HCT116 (cell line): ENCODE measurements at regions not wholly inside any gene's neighbourhood (a gene's known extent, or its start where the extent isn't known, plus 50 kb on each side); places are given as distances from the start of the nearest gene placed in this dataset.

ENCODE experiments used
- ATAC-seq: fragments of 200-7000 bp; cut with Tn5 transposase; 2 replicates; pipeline ENCODE4 v1.9.1; 2020; ENCODE audit warnings: mild to moderate bottlenecking, moderate library complexity
- BruUV-seq: library from RNA; stranded (reverse); fragments of 400-500 nt; replicated peaks from 2 replicates; lab custom pipeline; 2021; lab: Mats Ljungman, UMichigan
- CTCF ChIA-PET: fragments of 300-600 bp; sonication (Branson Sonifier 250); formaldehyde crosslinking; loops from one replicate; lab custom pipeline; 2021; ENCODE audit warnings: antibody characterized with exemption; lab: Charles Lee
- POLR2A ChIA-PET: fragments of 300-600, 350-600 bp; sonication (Branson Sonifier 250); formaldehyde crosslinking; loops from one replicate; lab custom pipeline; 2021; ENCODE audit warnings: antibody characterized with exemption; lab: Charles Lee
- RAD21 ChIA-PET, 2 experiments: fragments of 300-600 bp; sonication (Branson Sonifier 250); formaldehyde crosslinking; loops; one replicate each; lab custom pipeline; 2023; ENCODE audit warnings: low total read pairs in 2 of 2; ENCODE audit not compliant: uncharacterized antibody in 2 of 2, unreplicated experiment in 2 of 2, low non-redundant PET in 1 of 2; lab: Charles Lee
- DNase-seq: peaks from one replicate; pipeline ENCODE4 v3.0.0-alpha.2; 2010; ENCODE audit warnings: low read depth, low spot score
- H2AFZ ChIP-seq: fragments of 200-600 bp; shearing (Covaris generic), sonication (generic); 2 replicates; pipeline ENCODE4 v1.6.1; 2017; ENCODE audit warnings: low read depth, mixed run types, mixed read lengths, antibody characterized with exemption, low read length; ENCODE audit not compliant: poor library complexity, severe bottlenecking
- H3K27ac ChIP-seq: 2 replicates; pipeline ENCODE4 v1.5.1; 2012; ENCODE audit warnings: low read depth, low read length
- H3K27me3 ChIP-seq: fragments of 200-600 bp; sonication (generic); 2 replicates; pipeline ENCODE4 v1.6.1; 2016; ENCODE audit warnings: mixed run types, low read length, mixed read lengths; ENCODE audit not compliant: insufficient read depth
- H3K36me3 ChIP-seq, 2 experiments: fragments of 200-500 bp in 1 of 2; fragments of 200-600 bp in 1 of 2; sonication (Bioruptor generic) in 1 of 2; sonication (generic) in 1 of 2; 2 replicates each; pipeline versions ENCODE4 v1.5.1 to v1.6.1; 2014 to 2016; ENCODE audit warnings: low read length in 2 of 2, inconsistent platforms in 1 of 2, mixed read lengths in 1 of 2, mixed run types in 1 of 2; ENCODE audit not compliant: insufficient read depth in 2 of 2, control insufficient read depth in 1 of 2
- H3K4me1 ChIP-seq, 2 experiments: fragments of 200-600 bp in 1 of 2; sonication (generic) in 1 of 2; 2 replicates each; pipeline versions ENCODE4 v1.5.1 to v1.6.1; 2012 to 2017; ENCODE audit warnings: low read length in 2 of 2, inconsistent platforms in 1 of 2, mild to moderate bottlenecking in 1 of 2, mixed read lengths in 1 of 2, mixed run types in 1 of 2, moderate library complexity in 1 of 2; ENCODE audit not compliant: insufficient read depth in 2 of 2, control insufficient read depth in 1 of 2
- H3K4me2 ChIP-seq: fragments of 200-600 bp; sonication (generic); 2 replicates; pipeline ENCODE4 v1.6.1; 2017; ENCODE audit warnings: mixed run types, low read length, mixed read lengths
- H3K4me3 ChIP-seq, 2 experiments: fragments of 200-600 bp in 1 of 2; sonication (generic) in 1 of 2; replicated peaks in 1 of 2; 2 replicates each; pipeline ENCODE4 v1.5.1; 2011 to 2016; ENCODE audit warnings: low read length in 2 of 2, control low read depth in 1 of 2, low read depth in 1 of 2, mild to moderate bottlenecking in 1 of 2, mixed read lengths in 1 of 2, mixed run types in 1 of 2
- H3K79me2 ChIP-seq: fragments of 200-600 bp; sonication (generic); 2 replicates; pipeline ENCODE4 v1.6.1; 2017; ENCODE audit warnings: mild to moderate bottlenecking, mixed run types, low read length, moderate library complexity, mixed read lengths; ENCODE audit not compliant: insufficient read depth
- H3K9ac ChIP-seq: fragments of 200-600 bp; sonication (generic); 2 replicates; pipeline ENCODE4 v1.6.1; 2016; ENCODE audit warnings: low read length, mixed read lengths
- H3K9me2 ChIP-seq: fragments of 200-600 bp; sonication (generic), shearing (Covaris generic); 2 replicates; pipeline ENCODE4 v1.6.1; 2017; ENCODE audit warnings: mixed run types, mild to moderate bottlenecking, moderate library complexity; ENCODE audit not compliant: insufficient read depth
- H3K9me3 ChIP-seq, 2 experiments: fragments of 200-500 bp in 1 of 2; fragments of 200-600 bp in 1 of 2; sonication (Bioruptor generic) in 1 of 2; sonication (generic) in 1 of 2; 2 replicates each; pipeline ENCODE4 v1.6.1; 2014 to 2017; ENCODE audit warnings: low read length in 2 of 2, mixed read lengths in 2 of 2, inconsistent platforms in 1 of 2, low read depth in 1 of 2, mild to moderate bottlenecking in 1 of 2, mixed run types in 1 of 2, moderate library complexity in 1 of 2; ENCODE audit not compliant: control insufficient read depth in 1 of 2, insufficient read depth in 1 of 2
- H4K20me1 ChIP-seq: fragments of 200-600 bp; sonication (generic), shearing (Covaris generic); 2 replicates; pipeline ENCODE4 v1.6.1; 2017; ENCODE audit warnings: mixed run types, mild to moderate bottlenecking, moderate library complexity; ENCODE audit not compliant: insufficient read depth
- ATF3 ChIP-seq: IDR thresholded peaks from 2 replicates; pipeline ENCODE4 v1.6.1; 2012
- CTCF ChIP-seq, 3 experiments: fragments of 200-600 bp in 1 of 3; sonication (generic) in 1 of 3; IDR thresholded peaks in 2 of 3; conservative IDR thresholded peaks in 1 of 3; 2 replicates each; pipeline ENCODE4 v1.5.1; 2012 to 2017; ENCODE audit warnings: low read depth in 2 of 3, low read length in 2 of 3, antibody characterized with exemption in 1 of 3, borderline replicate concordance in 1 of 3, control low read depth in 1 of 3, mild to moderate bottlenecking in 1 of 3, mixed read lengths in 1 of 3, mixed run types in 1 of 3, moderate library complexity in 1 of 3; ENCODE audit not compliant: insufficient read depth in 1 of 3
- EGR1 ChIP-seq: IDR thresholded peaks from 2 replicates; pipeline ENCODE4 v1.6.1; 2012; ENCODE audit warnings: low read depth
- ELF1 ChIP-seq: IDR thresholded peaks from 2 replicates; pipeline ENCODE4 v1.6.1; 2012; ENCODE audit warnings: low read depth, borderline replicate concordance
- JUND ChIP-seq: IDR thresholded peaks from 2 replicates; pipeline ENCODE4 v1.6.1; 2012
- MAX ChIP-seq: IDR thresholded peaks from 2 replicates; pipeline ENCODE4 v1.6.1; 2012
- RAD21 ChIP-seq: IDR thresholded peaks from 2 replicates; pipeline ENCODE4 v1.6.1; 2012; ENCODE audit warnings: low read depth, mild to moderate bottlenecking
- SIN3A ChIP-seq: IDR thresholded peaks from 2 replicates; pipeline ENCODE4 v1.6.1; 2012; ENCODE audit warnings: low read depth
- SP1 ChIP-seq: IDR thresholded peaks from 2 replicates; pipeline ENCODE4 v1.6.1; 2012; ENCODE audit warnings: low read depth
- SRF ChIP-seq: IDR thresholded peaks from 2 replicates; pipeline ENCODE4 v1.6.1; 2012; ENCODE audit warnings: low read depth
- ZFX ChIP-seq: fragments of 450-650 bp; IDR thresholded peaks from 2 replicates; pipeline ENCODE4 v1.6.1; 2017
- intact Hi-C: fragments of 100-400 bp; cut with micrococcal nuclease; formaldehyde crosslinking; loops from 2 replicates; pipeline ENCODE4 v1.10.0; 2022

DNA sequence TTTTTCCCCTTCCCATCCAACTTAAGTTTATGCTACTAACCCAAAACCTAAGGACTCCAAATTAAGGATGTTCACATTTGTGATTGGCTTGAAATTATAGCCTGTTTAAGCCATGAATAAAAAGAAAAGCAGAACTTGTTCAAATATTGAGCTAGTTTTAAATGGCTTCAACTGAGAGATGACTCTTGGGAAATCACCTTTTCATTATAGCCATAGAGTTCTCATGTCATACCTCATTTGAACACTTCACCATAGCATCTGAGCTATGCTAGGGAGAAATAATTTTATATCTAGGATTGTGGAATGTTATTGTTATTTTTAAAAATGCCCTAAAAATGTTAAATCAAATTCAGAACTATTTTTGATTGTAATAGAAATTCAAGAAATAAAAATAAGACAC lies 409.2 kb upstream of the RARB start (continued):
- TF ChIP-seq SRF (no peak), EGR1 (no peak), CTCF (IDR thresholded peaks at IDR 0.05 in 2 of 3, conservative IDR thresholded peaks at IDR 0.05 in 1 of 3; ENCODE audit: borderline replicate concordance in 1 of 3, insufficient read depth in 1 of 3, low read depth in 2 of 3, low read length in 2 of 3) (no peak), SP1 (no peak)

DNA sequence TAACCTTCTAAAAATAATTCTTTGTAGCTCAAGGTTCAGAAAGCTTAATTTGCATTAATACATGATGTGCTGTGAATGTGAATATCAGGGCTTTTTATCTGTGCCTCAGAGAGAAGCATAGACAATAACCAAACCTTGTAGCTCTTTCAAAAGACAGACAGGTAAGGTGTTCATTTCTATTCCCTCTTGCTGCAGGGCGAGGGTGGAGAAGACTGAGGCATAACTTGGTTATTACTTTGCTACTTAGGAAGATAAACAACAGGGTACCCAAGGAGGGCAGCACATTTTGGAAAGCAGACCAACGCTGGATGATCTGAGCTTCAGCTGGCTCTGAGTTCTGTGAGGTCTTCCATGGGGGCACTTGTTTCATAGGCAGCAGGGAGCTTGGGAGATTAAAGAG lies 408.6 kb upstream of the RARB start:
- ChIA-PET POLR2A (no interaction called here), CTCF (interaction anchor here (1.1 kb wide), 1 partner anchor 14 kb away, joined by 3 read pairs; no protein-coding TSS in a partner anchor)
- ATAC-seq, result no peak
- Histone ChIP-seq H3K9me3 (no peaks in the 10 kb centered on the region), H3K4me2 (no peak overlapping the region), H3K27me3 (peaks cover 7% of the 10 kb centered on the region; the same call in 1 of the 2 replicates), H2AFZ (no peak overlapping the region), H3K4me1 (no peaks in the 10 kb centered on the region), H3K27ac (no peak overlapping the region)
- no TSS peak for BruUV-seq
- no peak for TF ChIP-seq SP1
- TF ChIP-seq EGR1, result no peak
- no peak for TF ChIP-seq RAD21
- TF ChIP-seq JUND, result no peak
- TF ChIP-seq ZFX, result no peak
- TF ChIP-seq ATF3, result no peak
- TF ChIP-seq SIN3A, result no peak
- no peak for TF ChIP-seq MAX
- no peak for TF ChIP-seq ELF1
- TF ChIP-seq, all 23 proteins: peak for 0
- RAD21 ChIA-PET, result no interaction called here
- H3K79me2 ChIP-seq, result no peaks in the 10 kb centered on the region
- H3K9ac ChIP-seq, result no peak overlapping the region
- intact Hi-C loops, result no loop called here
- H3K4me3 ChIP-seq, result no peak overlapping the region
- no peak for DNase-seq
- no peaks in the 10 kb centered on the region for H3K36me3 ChIP-seq
- H4K20me1 ChIP-seq, result no peaks in the 10 kb centered on the region
- no peaks in the 10 kb centered on the region for H3K9me2 ChIP-seq
